SK-N-SH (cell line): ENCODE measurements at regions not wholly inside any gene's neighbourhood (a gene's known extent, or its start where the extent isn't known, plus 50 kb on each side); places are given as distances from the start of the nearest gene placed in this dataset.

Source experiments
- CHD2 ChIP-seq: fragments of 150-350 bp; IDR thresholded peaks from 2 replicates; pipeline ENCODE4 v1.6.1; 2018; ENCODE audit warnings: low read length; ENCODE audit not compliant: partially characterized antibody
- CTCF ChIP-seq: fragments of 200-600 bp; sonication (generic); IDR thresholded peaks from 2 replicates; pipeline ENCODE4 v1.6.1; 2017; ENCODE audit warnings: antibody characterized with exemption, mild to moderate bottlenecking, moderate library complexity
- MAX ChIP-seq: IDR thresholded peaks from 2 replicates; pipeline ENCODE4 v1.4.0; 2012; ENCODE audit warnings: low read depth
- PBX3 ChIP-seq: IDR thresholded peaks from 2 replicates; pipeline ENCODE4; 2012
- POLR2AphosphoS5 ChIP-seq: IDR thresholded peaks from 2 replicates; pipeline ENCODE4 v1.6.1; 2012; ENCODE audit warnings: low read depth, low read length

- no peak for TF ChIP-seq CTCF
- no peak for TF ChIP-seq CHD2
- no peak for TF ChIP-seq MAX
- no peak for TF ChIP-seq PBX3
- TF ChIP-seq POLR2AphosphoS5, result no peak
These were observed 359.6 kb upstream of the USP24 start for GRCh38 chr1:55574691-55575225.
